HCT116 (cell line): ENCODE measurements at regions not wholly inside any gene's neighbourhood (a gene's known extent, or its start where the extent isn't known, plus 50 kb on each side); places are given as distances from the start of the nearest gene placed in this dataset.

Source experiments
- ATAC-seq: fragments of 200-7000 bp; cut with Tn5 transposase; 2 replicates; pipeline ENCODE4 v1.9.1; 2020; ENCODE audit warnings: mild to moderate bottlenecking, moderate library complexity
- BruUV-seq: library from RNA; stranded (reverse); fragments of 400-500 nt; replicated peaks from 2 replicates; lab custom pipeline; 2021; lab: Mats Ljungman, UMichigan
- CTCF ChIA-PET: fragments of 300-600 bp; sonication (Branson Sonifier 250); formaldehyde crosslinking; loops from one replicate; lab custom pipeline; 2021; ENCODE audit warnings: antibody characterized with exemption; lab: Charles Lee
- POLR2A ChIA-PET: fragments of 300-600, 350-600 bp; sonication (Branson Sonifier 250); formaldehyde crosslinking; loops from one replicate; lab custom pipeline; 2021; ENCODE audit warnings: antibody characterized with exemption; lab: Charles Lee
- RAD21 ChIA-PET, 2 experiments: fragments of 300-600 bp; sonication (Branson Sonifier 250); formaldehyde crosslinking; loops; one replicate each; lab custom pipeline; 2023; ENCODE audit warnings: low total read pairs in 2 of 2; ENCODE audit not compliant: uncharacterized antibody in 2 of 2, unreplicated experiment in 2 of 2, low non-redundant PET in 1 of 2; lab: Charles Lee
- DNase-seq: peaks from one replicate; pipeline ENCODE4 v3.0.0-alpha.2; 2010; ENCODE audit warnings: low read depth, low spot score
- H2AFZ ChIP-seq: fragments of 200-600 bp; shearing (Covaris generic), sonication (generic); 2 replicates; pipeline ENCODE4 v1.6.1; 2017; ENCODE audit warnings: low read depth, mixed run types, mixed read lengths, antibody characterized with exemption, low read length; ENCODE audit not compliant: poor library complexity, severe bottlenecking
- H3K27ac ChIP-seq: 2 replicates; pipeline ENCODE4 v1.5.1; 2012; ENCODE audit warnings: low read depth, low read length
- H3K27me3 ChIP-seq: fragments of 200-600 bp; sonication (generic); 2 replicates; pipeline ENCODE4 v1.6.1; 2016; ENCODE audit warnings: mixed run types, low read length, mixed read lengths; ENCODE audit not compliant: insufficient read depth
- H3K36me3 ChIP-seq, 2 experiments: fragments of 200-500 bp in 1 of 2; fragments of 200-600 bp in 1 of 2; sonication (Bioruptor generic) in 1 of 2; sonication (generic) in 1 of 2; 2 replicates each; pipeline versions ENCODE4 v1.5.1 to v1.6.1; 2014 to 2016; ENCODE audit warnings: low read length in 2 of 2, inconsistent platforms in 1 of 2, mixed read lengths in 1 of 2, mixed run types in 1 of 2; ENCODE audit not compliant: insufficient read depth in 2 of 2, control insufficient read depth in 1 of 2
- H3K4me1 ChIP-seq, 2 experiments: fragments of 200-600 bp in 1 of 2; sonication (generic) in 1 of 2; 2 replicates each; pipeline versions ENCODE4 v1.5.1 to v1.6.1; 2012 to 2017; ENCODE audit warnings: low read length in 2 of 2, inconsistent platforms in 1 of 2, mild to moderate bottlenecking in 1 of 2, mixed read lengths in 1 of 2, mixed run types in 1 of 2, moderate library complexity in 1 of 2; ENCODE audit not compliant: insufficient read depth in 2 of 2, control insufficient read depth in 1 of 2
- H3K4me2 ChIP-seq: fragments of 200-600 bp; sonication (generic); 2 replicates; pipeline ENCODE4 v1.6.1; 2017; ENCODE audit warnings: mixed run types, low read length, mixed read lengths
- H3K4me3 ChIP-seq, 2 experiments: fragments of 200-600 bp in 1 of 2; sonication (generic) in 1 of 2; replicated peaks in 1 of 2; 2 replicates each; pipeline ENCODE4 v1.5.1; 2011 to 2016; ENCODE audit warnings: low read length in 2 of 2, control low read depth in 1 of 2, low read depth in 1 of 2, mild to moderate bottlenecking in 1 of 2, mixed read lengths in 1 of 2, mixed run types in 1 of 2
- H3K79me2 ChIP-seq: fragments of 200-600 bp; sonication (generic); 2 replicates; pipeline ENCODE4 v1.6.1; 2017; ENCODE audit warnings: mild to moderate bottlenecking, mixed run types, low read length, moderate library complexity, mixed read lengths; ENCODE audit not compliant: insufficient read depth
- H3K9ac ChIP-seq: fragments of 200-600 bp; sonication (generic); 2 replicates; pipeline ENCODE4 v1.6.1; 2016; ENCODE audit warnings: low read length, mixed read lengths
- H3K9me2 ChIP-seq: fragments of 200-600 bp; sonication (generic), shearing (Covaris generic); 2 replicates; pipeline ENCODE4 v1.6.1; 2017; ENCODE audit warnings: mixed run types, mild to moderate bottlenecking, moderate library complexity; ENCODE audit not compliant: insufficient read depth
- H3K9me3 ChIP-seq, 2 experiments: fragments of 200-500 bp in 1 of 2; fragments of 200-600 bp in 1 of 2; sonication (Bioruptor generic) in 1 of 2; sonication (generic) in 1 of 2; 2 replicates each; pipeline ENCODE4 v1.6.1; 2014 to 2017; ENCODE audit warnings: low read length in 2 of 2, mixed read lengths in 2 of 2, inconsistent platforms in 1 of 2, low read depth in 1 of 2, mild to moderate bottlenecking in 1 of 2, mixed run types in 1 of 2, moderate library complexity in 1 of 2; ENCODE audit not compliant: control insufficient read depth in 1 of 2, insufficient read depth in 1 of 2
- H4K20me1 ChIP-seq: fragments of 200-600 bp; sonication (generic), shearing (Covaris generic); 2 replicates; pipeline ENCODE4 v1.6.1; 2017; ENCODE audit warnings: mixed run types, mild to moderate bottlenecking, moderate library complexity; ENCODE audit not compliant: insufficient read depth
- CBX3 ChIP-seq: IDR thresholded peaks from 2 replicates; pipeline ENCODE4 v1.6.1; 2012; ENCODE audit warnings: low read depth
- EZH2phosphoT487 ChIP-seq: fragments of 200-600 bp; IDR thresholded peaks from 2 replicates; pipeline ENCODE4 v1.6.1; 2018; ENCODE audit warnings: antibody characterized with exemption, borderline replicate concordance
- JUND ChIP-seq: IDR thresholded peaks from 2 replicates; pipeline ENCODE4 v1.6.1; 2012
- SIN3A ChIP-seq: IDR thresholded peaks from 2 replicates; pipeline ENCODE4 v1.6.1; 2012; ENCODE audit warnings: low read depth
- SP1 ChIP-seq: IDR thresholded peaks from 2 replicates; pipeline ENCODE4 v1.6.1; 2012; ENCODE audit warnings: low read depth
- YY1 ChIP-seq: IDR thresholded peaks from 2 replicates; pipeline ENCODE4 v1.6.1; 2011; ENCODE audit warnings: low read length, low read depth, moderate library complexity, mild to moderate bottlenecking; ENCODE audit not compliant: insufficient replicate concordance; ENCODE audit errors: extremely low read depth
- intact Hi-C: fragments of 100-400 bp; cut with micrococcal nuclease; formaldehyde crosslinking; loops from 2 replicates; pipeline ENCODE4 v1.10.0; 2022
- TF ChIP-seq, protein P1 (sequence below): IDR thresholded peaks from 2 replicates; pipeline ENCODE4 v1.6.1; 2012
- TF ChIP-seq, protein P2 (sequence below): IDR thresholded peaks from 2 replicates; pipeline ENCODE4 v1.6.1; 2012; ENCODE audit warnings: low read depth
- TF ChIP-seq, protein P3 (sequence below), 3 experiments: fragments of 200-600 bp in 1 of 3; sonication (generic) in 1 of 3; IDR thresholded peaks in 2 of 3; conservative IDR thresholded peaks in 1 of 3; 2 replicates each; pipeline ENCODE4 v1.5.1; 2012 to 2017; ENCODE audit warnings: low read depth in 2 of 3, low read length in 2 of 3, antibody characterized with exemption in 1 of 3, borderline replicate concordance in 1 of 3, control low read depth in 1 of 3, mild to moderate bottlenecking in 1 of 3, mixed read lengths in 1 of 3, mixed run types in 1 of 3, moderate library complexity in 1 of 3; ENCODE audit not compliant: insufficient read depth in 1 of 3

DNA sequence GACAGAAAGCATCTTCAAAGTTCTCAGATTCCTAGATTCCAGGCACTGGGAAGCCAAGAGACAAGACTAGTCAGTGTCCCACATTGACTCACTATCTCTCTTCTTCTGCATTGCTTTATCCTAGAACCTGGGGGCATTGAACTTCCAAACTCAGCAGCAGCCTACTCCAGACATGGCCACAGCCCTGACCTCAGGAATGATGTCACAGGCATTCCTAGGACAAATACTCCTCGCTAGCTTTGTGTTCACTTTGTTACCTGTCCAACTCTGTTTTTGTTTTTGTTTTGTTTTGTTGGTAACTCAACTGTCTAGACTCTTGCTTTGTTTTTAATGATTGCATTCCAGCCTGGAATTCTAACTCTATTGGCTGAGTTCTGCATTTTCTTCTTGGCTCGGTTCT is 449.3 kb upstream of the SPHKAP start:
- no peak for ATAC-seq
- no TSS peak for BruUV-seq
- H3K4me2 ChIP-seq = no peak overlapping the region
- H3K27me3 ChIP-seq = no peaks in the 10 kb centered on the region
- POLR2A ChIA-PET = no interaction called here
- H3K79me2 ChIP-seq = no peaks in the 10 kb centered on the region
- no peaks in the 10 kb centered on the region for H4K20me1 ChIP-seq
- intact Hi-C loops = no loop called here
- no peaks in the 10 kb centered on the region for H3K4me1 ChIP-seq
- RAD21 ChIA-PET = no interaction called here
- H3K36me3 ChIP-seq = no peaks in the 10 kb centered on the region
- H3K27ac ChIP-seq = no peak overlapping the region
- H3K9me3 ChIP-seq = no peaks in the 10 kb centered on the region
- no peak overlapping the region for H3K9ac ChIP-seq
- no peak overlapping the region for H3K4me3 ChIP-seq
- CTCF ChIA-PET = no interaction called here
- no peak overlapping the region for H2AFZ ChIP-seq
- TF ChIP-seq CBX3 (no peak), YY1 (no peak), JUND (no peak), EZH2phosphoT487 (no peak), SIN3A (no peak)
- TF ChIP-seq, protein P1, sequence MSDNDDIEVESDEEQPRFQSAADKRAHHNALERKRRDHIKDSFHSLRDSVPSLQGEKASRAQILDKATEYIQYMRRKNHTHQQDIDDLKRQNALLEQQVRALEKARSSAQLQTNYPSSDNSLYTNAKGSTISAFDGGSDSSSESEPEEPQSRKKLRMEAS = no peak
- TF ChIP-seq, protein P2, sequence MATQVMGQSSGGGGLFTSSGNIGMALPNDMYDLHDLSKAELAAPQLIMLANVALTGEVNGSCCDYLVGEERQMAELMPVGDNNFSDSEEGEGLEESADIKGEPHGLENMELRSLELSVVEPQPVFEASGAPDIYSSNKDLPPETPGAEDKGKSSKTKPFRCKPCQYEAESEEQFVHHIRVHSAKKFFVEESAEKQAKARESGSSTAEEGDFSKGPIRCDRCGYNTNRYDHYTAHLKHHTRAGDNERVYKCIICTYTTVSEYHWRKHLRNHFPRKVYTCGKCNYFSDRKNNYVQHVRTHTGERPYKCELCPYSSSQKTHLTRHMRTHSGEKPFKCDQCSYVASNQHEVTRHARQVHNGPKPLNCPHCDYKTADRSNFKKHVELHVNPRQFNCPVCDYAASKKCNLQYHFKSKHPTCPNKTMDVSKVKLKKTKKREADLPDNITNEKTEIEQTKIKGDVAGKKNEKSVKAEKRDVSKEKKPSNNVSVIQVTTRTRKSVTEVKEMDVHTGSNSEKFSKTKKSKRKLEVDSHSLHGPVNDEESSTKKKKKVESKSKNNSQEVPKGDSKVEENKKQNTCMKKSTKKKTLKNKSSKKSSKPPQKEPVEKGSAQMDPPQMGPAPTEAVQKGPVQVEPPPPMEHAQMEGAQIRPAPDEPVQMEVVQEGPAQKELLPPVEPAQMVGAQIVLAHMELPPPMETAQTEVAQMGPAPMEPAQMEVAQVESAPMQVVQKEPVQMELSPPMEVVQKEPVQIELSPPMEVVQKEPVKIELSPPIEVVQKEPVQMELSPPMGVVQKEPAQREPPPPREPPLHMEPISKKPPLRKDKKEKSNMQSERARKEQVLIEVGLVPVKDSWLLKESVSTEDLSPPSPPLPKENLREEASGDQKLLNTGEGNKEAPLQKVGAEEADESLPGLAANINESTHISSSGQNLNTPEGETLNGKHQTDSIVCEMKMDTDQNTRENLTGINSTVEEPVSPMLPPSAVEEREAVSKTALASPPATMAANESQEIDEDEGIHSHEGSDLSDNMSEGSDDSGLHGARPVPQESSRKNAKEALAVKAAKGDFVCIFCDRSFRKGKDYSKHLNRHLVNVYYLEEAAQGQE = no peak
- no peaks in the 10 kb centered on the region for H3K9me2 ChIP-seq
- DNase-seq = no peak

DNA sequence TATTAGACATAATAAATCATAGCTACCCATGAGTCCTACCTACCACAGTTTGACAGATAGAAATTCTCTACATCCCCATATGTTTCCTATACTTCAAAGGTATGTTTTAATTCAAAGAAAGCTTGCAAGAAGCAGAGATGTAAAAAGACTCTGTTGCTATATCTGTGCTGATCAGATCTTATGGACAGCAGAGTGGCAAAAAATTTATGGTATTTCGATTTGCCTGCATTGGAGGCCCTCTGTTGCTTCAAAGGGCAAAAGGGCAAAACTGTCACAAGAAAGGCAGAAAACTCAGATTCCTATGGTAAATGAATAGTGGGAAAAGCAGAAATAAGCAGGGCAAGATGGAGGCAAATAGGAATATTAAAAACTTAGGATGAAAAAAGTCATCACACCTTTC is 447.8 kb upstream of the SPHKAP start:
- H3K9me2 ChIP-seq = no peaks in the 10 kb centered on the region
- H3K79me2 ChIP-seq = no peaks in the 10 kb centered on the region
- ChIA-PET RAD21 (no interaction called here), POLR2A (no interaction called here), CTCF (no interaction called here)
- H4K20me1 ChIP-seq = no peaks in the 10 kb centered on the region
- ATAC-seq = no peak
- H3K9ac ChIP-seq = no peak overlapping the region
- no peaks in the 10 kb centered on the region for H3K4me1 ChIP-seq
- intact Hi-C loops = no loop called here
- no TSS peak for BruUV-seq
- H3K4me2 ChIP-seq = no peak overlapping the region
- TF ChIP-seq, protein P1 = no peak
- TF ChIP-seq, protein P3, sequence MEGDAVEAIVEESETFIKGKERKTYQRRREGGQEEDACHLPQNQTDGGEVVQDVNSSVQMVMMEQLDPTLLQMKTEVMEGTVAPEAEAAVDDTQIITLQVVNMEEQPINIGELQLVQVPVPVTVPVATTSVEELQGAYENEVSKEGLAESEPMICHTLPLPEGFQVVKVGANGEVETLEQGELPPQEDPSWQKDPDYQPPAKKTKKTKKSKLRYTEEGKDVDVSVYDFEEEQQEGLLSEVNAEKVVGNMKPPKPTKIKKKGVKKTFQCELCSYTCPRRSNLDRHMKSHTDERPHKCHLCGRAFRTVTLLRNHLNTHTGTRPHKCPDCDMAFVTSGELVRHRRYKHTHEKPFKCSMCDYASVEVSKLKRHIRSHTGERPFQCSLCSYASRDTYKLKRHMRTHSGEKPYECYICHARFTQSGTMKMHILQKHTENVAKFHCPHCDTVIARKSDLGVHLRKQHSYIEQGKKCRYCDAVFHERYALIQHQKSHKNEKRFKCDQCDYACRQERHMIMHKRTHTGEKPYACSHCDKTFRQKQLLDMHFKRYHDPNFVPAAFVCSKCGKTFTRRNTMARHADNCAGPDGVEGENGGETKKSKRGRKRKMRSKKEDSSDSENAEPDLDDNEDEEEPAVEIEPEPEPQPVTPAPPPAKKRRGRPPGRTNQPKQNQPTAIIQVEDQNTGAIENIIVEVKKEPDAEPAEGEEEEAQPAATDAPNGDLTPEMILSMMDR (IDR thresholded peaks at IDR 0.05 in 2 of 3, conservative IDR thresholded peaks at IDR 0.05 in 1 of 3; ENCODE audit: borderline replicate concordance in 1 of 3, insufficient read depth in 1 of 3, low read depth in 2 of 3, low read length in 2 of 3) = no peak
- TF ChIP-seq SIN3A = no peak
- no peak for TF ChIP-seq SP1
- TF ChIP-seq YY1 = no peak
- no peak for TF ChIP-seq JUND
- TF ChIP-seq CBX3 = no peak
- H3K27me3 ChIP-seq = no peaks in the 10 kb centered on the region
- no peaks in the 10 kb centered on the region for H3K9me3 ChIP-seq
- no peak for DNase-seq
- H3K4me3 ChIP-seq = no peak overlapping the region
- no peaks in the 10 kb centered on the region for H3K36me3 ChIP-seq
- no peak overlapping the region for H3K27ac ChIP-seq
- H2AFZ ChIP-seq = no peak overlapping the region
